ENCODE measurements at regions not wholly inside any gene's neighbourhood (a gene's known extent, or its start where the extent isn't known, plus 50 kb on each side); places are given as distances from the start of the nearest gene placed in this dataset.

- TF ChIP-seq TAF1 (conservative IDR thresholded peaks at IDR 0.05) (no peak), CTCF (IDR thresholded peaks at IDR 0.05; ENCODE audit: low read depth, low read length, missing input control) (no peak), RAD21 (IDR thresholded peaks at IDR 0.05) (no peak), REST (IDR thresholded peaks at IDR 0.05) (no peak), RXRA (IDR thresholded peaks at IDR 0.05) (no peak), EGR1 (IDR thresholded peaks at IDR 0.05; ENCODE audit: low read depth in 2 of 2) (no peak), SP1 (IDR thresholded peaks at IDR 0.05) (no peak), MAX (IDR thresholded peaks at IDR 0.05) (no peak), ATF3 (IDR thresholded peaks at IDR 0.05) (no peak), FOXA2 (IDR thresholded peaks at IDR 0.05) (no peak), ZBTB33 (IDR thresholded peaks at IDR 0.05) (no peak), JUND (IDR thresholded peaks at IDR 0.05) (no peak), GABPA (IDR thresholded peaks at IDR 0.05 in 1 of 2, conservative IDR thresholded peaks at IDR 0.05 in 1 of 2) (no peak)
Measured at GRCh38 chr12:61137677-61138414, 1122.4 kb upstream of the USP15 start.
